Urinary bladder (tissue), 3 donors: ENCODE measurements at regions not wholly inside any gene's neighbourhood (a gene's known extent, or its start where the extent isn't known, plus 50 kb on each side); places are given as distances from the start of the nearest gene placed in this dataset.

Experiments used
- DNase-seq: peaks from one replicate; pipeline ENCODE4 v3.0.0-alpha.2; 2015; ENCODE audit errors: extremely low spot score
- H3K27ac ChIP-seq: one replicate; pipeline ENCODE4 v1.5.1; 2013; ENCODE audit warnings: low read depth, mild to moderate bottlenecking, moderate library complexity
- H3K36me3 ChIP-seq: one replicate; pipeline ENCODE4 v1.6.1; 2013; ENCODE audit warnings: mild to moderate bottlenecking, moderate library complexity; ENCODE audit not compliant: insufficient read depth
- H3K4me1 ChIP-seq: one replicate; pipeline ENCODE4 v1.6.1; 2013; ENCODE audit warnings: mild to moderate bottlenecking, moderate library complexity; ENCODE audit not compliant: insufficient read depth
- H3K4me3 ChIP-seq: one replicate; pipeline ENCODE4 v1.5.1; 2013; ENCODE audit warnings: low read depth, low read length
- WGBS: extraction: QIAGEN DNeasy Blood & Tissue Kit; methylation state at CpG from one replicate; pipeline ENCODE4 v1.1.7; 2013; 5-methylcytosine and 5-hydroxymethylcytosine counted together
- donor health status: healthy with polysubstance abuse.
- donor health status: healthy.

GRCh38 chrX:39453889-39454621 lies 643.7 kb downstream of the BCOR start:
- peak; percentile 29 for DNase-seq
- WGBS: 58% methylated on average over 5 of the region's 5 CpGs
- H3K4me1 ChIP-seq: no peaks in the 10 kb centered on the region
- H3K4me3 ChIP-seq: no peak overlapping the region
- H3K27ac ChIP-seq: no peak overlapping the region
- no peaks in the 10 kb centered on the region for H3K36me3 ChIP-seq

GRCh38 chrX:39456894-39457604 lies 640.7 kb downstream of the BCOR start:
- DNase-seq: peak; percentile 23
- whole genome bisulfite sequencing: 59% methylated on average over 3 of the region's 3 CpGs
- Histone ChIP-seq H3K27ac (no peak overlapping the region), H3K4me1 (no peaks in the 10 kb centered on the region), H3K36me3 (no peaks in the 10 kb centered on the region), H3K4me3 (no peak overlapping the region)

DNA sequence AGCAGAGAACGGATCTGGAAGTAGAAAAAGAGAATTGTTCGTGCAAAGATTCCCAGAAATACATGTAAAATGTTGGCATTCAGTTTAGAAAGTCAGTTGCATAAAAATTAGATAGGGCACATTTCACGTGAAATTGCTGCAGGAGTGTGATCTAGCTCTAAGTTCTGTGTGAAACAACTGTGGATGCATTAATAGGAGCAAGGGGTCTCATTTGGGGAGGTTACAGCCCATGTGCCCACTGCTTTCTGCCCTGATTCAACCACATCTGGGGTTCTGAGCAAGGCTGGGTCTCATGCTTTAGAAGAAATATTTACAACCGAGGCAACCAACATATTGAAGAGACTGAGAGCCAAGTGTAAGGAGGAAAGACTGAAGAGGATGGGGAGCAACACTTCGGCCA lies 639.0 kb downstream of the BCOR start:
- DNase-seq: no peak
- WGBS: 94% methylated on average over 5 of the region's 5 CpGs
- Histone ChIP-seq H3K36me3 (no peaks in the 10 kb centered on the region), H3K4me3 (no peak overlapping the region), H3K4me1 (no peaks in the 10 kb centered on the region), H3K27ac (no peak overlapping the region)

DNA sequence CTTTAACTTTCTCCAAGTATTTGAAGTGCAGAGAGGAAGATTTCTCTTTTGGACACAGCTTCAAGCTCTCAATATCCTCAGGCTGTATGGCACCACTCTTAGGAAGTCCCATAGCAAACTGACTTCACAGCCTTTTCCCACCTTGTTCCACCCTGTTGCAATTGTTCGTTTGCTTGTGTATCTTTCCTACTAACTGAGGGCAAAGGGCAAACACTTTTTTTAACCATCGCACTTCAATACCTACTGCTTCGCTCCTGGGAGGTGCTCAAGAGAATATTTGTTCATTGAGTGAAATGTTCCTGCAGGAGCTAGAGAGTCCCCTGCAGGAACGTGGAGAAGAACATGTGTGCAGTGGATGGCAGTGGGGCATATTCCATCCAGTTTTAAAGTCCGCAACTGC lies 638.6 kb downstream of the BCOR start:
- 88% methylated on average over 5 of the region's 5 CpGs for WGBS
- H3K36me3 ChIP-seq: no peaks in the 10 kb centered on the region
- no peaks in the 10 kb centered on the region for H3K4me1 ChIP-seq
- no peak overlapping the region for H3K4me3 ChIP-seq
- DNase-seq: no peak
- H3K27ac ChIP-seq: no peak overlapping the region

DNA sequence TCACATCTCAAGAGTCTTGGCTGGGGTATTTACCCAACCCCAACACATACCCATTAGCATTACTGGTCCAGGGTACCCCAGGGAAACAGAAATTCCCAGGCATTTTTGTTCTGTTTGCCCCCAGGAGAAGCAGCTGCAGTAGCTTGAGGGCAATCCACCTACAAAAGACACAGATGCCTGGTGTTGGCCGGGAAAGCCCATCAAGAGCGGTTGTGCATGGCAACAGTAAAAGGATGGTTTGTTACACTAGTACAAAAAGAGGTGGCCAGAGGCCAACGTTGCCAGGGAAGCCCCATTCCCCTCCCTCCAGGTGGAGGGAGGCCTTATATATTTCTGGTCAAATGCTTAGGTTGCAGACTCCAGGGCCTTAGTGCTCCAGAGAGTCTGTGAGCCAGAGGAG lies 637.8 kb downstream of the BCOR start:
- WGBS: 80% methylated on average over 3 of the region's 3 CpGs
- Histone ChIP-seq H3K4me3 (no peak overlapping the region), H3K36me3 (no peaks in the 10 kb centered on the region), H3K4me1 (no peaks in the 10 kb centered on the region), H3K27ac (no peak overlapping the region)
- DNase-seq: no peak

GRCh38 chrX:39460499-39460898 lies 637.3 kb downstream of the BCOR start:
- Histone ChIP-seq H3K4me1 (no peaks in the 10 kb centered on the region), H3K36me3 (no peaks in the 10 kb centered on the region), H3K27ac (no peak overlapping the region), H3K4me3 (no peak overlapping the region)
- 0% methylated on average over 1 of the region's 1 CpG for WGBS
- no peak for DNase-seq

DNA sequence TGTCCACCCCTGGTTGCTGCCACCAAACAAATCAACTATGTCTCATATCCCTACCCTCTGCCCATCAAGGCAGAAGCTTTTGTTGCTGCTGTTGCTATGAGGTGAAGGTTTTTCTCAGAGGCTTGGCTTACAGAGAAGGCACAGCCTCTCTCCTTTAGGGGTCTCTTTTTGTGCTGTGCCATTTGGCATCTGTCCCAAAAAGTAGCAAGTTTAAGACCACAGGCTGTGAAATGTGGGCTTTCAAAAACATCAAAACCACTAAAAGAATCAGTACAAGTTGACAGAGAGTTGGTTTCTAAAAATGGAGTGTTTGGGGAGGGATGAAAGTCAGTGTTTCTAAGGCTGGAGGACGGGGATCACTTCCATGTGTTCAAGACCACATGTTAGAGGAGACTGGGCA lies 634.9 kb downstream of the BCOR start:
- Histone ChIP-seq H3K4me1 (no peaks in the 10 kb centered on the region), H3K27ac (no peak overlapping the region), H3K36me3 (no peaks in the 10 kb centered on the region), H3K4me3 (no peak overlapping the region)
- WGBS: 84% methylated on average over 1 of the region's 1 CpG
- DNase-seq: no peak

- no peak overlapping the region for H3K4me3 ChIP-seq
- WGBS: 57% methylated on average over 7 of the region's 7 CpGs
- DNase-seq: no peak
- H3K27ac ChIP-seq: no peak overlapping the region
- H3K36me3 ChIP-seq: no peaks in the 10 kb centered on the region
- no peaks in the 10 kb centered on the region for H3K4me1 ChIP-seq
These were observed 633.5 kb downstream of the BCOR start for GRCh38 chrX:39464253-39464652.

DNA sequence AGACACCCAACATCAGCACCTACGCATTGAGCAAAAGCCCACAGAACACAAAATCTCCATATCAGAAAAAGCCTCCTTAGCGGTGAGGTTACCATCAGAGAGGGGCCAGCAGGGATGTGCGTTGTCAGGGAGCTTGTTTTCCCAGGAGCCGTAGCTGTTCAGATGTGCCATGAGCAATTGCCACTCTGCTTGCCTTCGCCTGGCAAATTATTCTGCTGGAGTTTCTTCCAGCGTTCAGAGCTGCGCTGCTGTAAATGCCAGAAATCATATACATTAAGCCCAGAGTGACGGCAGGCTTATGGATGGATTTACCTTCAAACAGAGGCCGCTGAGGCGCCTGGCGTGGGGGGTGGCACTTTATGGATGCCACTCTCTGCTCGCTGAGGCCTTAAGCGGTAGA lies 632.3 kb downstream of the BCOR start:
- WGBS: 95% methylated on average over 13 of the region's 13 CpGs
- H3K4me3 ChIP-seq: no peak overlapping the region
- no peak overlapping the region for H3K27ac ChIP-seq
- H3K4me1 ChIP-seq: no peaks in the 10 kb centered on the region
- H3K36me3 ChIP-seq: no peaks in the 10 kb centered on the region
- no peak for DNase-seq

DNA sequence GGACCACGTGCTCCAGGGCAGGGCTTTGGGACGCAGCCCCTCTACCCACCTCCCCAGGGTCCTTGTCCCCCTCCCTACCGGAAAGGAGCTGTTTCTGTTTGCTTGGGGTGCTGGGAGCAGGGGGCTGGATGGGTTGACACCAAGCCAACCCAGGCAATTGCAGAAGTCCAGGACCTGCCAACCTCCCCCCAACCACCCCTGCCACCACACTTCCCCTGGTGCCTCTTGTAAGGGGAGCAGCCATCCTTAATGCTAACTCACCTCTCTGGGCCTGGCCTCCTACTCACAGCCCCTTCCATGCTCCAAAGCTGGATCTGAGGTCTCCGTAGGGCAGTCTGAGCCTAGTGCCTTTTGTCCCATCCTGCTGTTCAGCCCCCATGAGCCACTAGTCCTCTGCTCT lies 631.9 kb downstream of the BCOR start:
- 70% methylated on average over 4 of the region's 4 CpGs for WGBS

GRCh38 chrX:39469126-39469525 lies 628.6 kb downstream of the BCOR start:
- Histone ChIP-seq H3K36me3 (no peaks in the 10 kb centered on the region), H3K4me1 (no peaks in the 10 kb centered on the region), H3K4me3 (no peak overlapping the region), H3K27ac (no peak overlapping the region)
- WGBS: 77% methylated on average over 4 of the region's 4 CpGs
- DNase-seq: no peak

More for the DNA sequence above, 631.9 kb downstream of the BCOR start:
- Histone ChIP-seq H3K27ac (no peak overlapping the region), H3K4me1 (no peaks in the 10 kb centered on the region), H3K4me3 (no peak overlapping the region), H3K36me3 (no peaks in the 10 kb centered on the region)
- no peak for DNase-seq

DNA sequence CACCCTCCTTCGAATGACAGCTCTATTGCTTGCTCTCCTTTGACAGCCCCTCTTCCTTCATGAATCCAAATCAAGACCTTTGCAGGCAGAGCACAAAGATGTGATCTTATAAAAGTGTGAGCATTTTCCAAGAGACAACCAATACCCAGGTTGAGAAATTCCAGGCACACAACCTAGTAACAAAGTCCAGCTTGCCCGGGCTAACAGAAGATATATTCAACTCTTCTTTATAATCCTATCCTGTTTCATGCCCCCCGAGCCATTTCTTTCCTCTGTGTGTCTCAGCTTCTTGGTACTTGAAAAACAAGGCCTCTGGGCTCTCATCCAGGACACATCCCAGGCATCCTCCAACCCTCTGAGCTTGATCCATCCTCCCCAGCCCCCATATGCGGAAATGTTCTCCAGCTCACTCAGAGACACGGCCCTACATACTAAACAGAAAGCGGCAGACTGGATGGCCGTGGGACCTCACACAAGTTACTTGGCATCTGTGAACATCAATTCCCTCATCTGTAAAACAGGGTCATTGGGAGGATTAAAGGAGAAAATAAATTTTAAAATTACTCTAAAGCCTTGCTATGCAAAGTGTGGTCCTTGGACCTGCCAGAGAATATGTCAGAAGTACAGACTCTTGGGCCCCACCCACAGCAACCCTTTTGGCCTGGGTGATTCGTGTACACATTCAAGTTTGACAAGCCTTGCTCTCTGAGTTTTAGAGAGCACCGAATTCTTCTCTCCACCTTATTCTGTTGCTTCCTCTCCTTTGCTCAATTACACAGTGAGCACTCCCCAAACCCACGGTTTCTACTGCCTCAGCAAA lies 627.0 kb downstream of the BCOR start:
- Histone ChIP-seq H3K27ac (no peak overlapping the region), H3K36me3 (no peaks in the 10 kb centered on the region), H3K4me1 (no peaks in the 10 kb centered on the region), H3K4me3 (no peak overlapping the region)
- 35% methylated on average over 10 of the region's 10 CpGs for WGBS
- peak; percentile 66 for DNase-seq

DNA sequence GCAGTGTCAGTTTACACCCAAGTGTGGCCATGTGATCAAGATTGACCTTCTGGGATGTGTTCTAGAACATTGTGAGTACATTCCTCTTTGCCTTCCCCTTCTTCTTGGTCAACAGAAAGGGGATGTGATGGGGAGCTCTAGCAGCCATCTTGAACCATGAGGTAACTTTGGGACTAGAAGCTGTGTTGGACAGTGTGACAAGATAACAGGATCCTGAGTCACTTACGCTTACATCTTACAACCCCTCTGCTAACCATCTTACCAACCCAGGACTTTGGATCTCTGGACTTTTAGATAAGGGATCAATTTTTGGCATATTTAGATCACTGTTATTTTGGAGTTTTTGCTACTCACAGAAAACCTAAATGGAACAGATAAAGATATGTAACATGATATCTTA lies 625.6 kb downstream of the BCOR start:
- DNase-seq: no peak
- H3K27ac ChIP-seq: no peak overlapping the region
- no peak overlapping the region for H3K4me3 ChIP-seq
- WGBS: 100% methylated on average over 1 of the region's 1 CpG
- H3K4me1 ChIP-seq: no peaks in the 10 kb centered on the region
- no peaks in the 10 kb centered on the region for H3K36me3 ChIP-seq

DNA sequence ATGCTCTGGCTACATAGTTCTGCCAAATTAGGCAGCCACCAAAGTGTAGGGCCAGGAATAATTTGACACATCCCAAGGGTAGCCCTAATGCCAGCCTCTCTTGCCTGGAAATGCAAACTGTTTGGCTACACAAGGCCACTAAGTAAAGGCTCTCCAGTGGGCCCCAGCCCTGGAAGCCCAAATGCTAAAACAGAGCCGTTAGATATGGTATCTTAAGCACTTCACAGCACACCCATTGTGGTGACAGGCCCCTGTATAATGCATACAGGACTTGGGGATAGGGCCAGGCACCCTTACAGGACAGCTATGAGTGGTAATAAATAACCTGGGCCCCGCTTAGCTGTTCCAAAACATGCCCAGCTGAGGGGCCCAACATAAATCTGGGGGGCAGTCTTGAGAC lies 623.9 kb downstream of the BCOR start:
- no peaks in the 10 kb centered on the region for H3K36me3 ChIP-seq
- H3K4me3 ChIP-seq: no peak overlapping the region
- H3K4me1 ChIP-seq: no peaks in the 10 kb centered on the region
- no peak overlapping the region for H3K27ac ChIP-seq
- 53% methylated on average over 2 of the region's 2 CpGs for WGBS
- no peak for DNase-seq
